ENCODE measurements at regions not wholly inside any gene's neighbourhood (a gene's known extent, or its start where the extent isn't known, plus 50 kb on each side); places are given as distances from the start of the nearest gene placed in this dataset.

GRCh38 chr13:106087201-106087600 is 448.3 kb downstream of the EFNB2 start:
- Histone ChIP-seq H3K79me2 (ENCODE audit: control insufficient read depth in 1 of 2, insufficient read depth in 2 of 2, low read length in 2 of 2) (no peaks in the 10 kb centered on the region), H2BK20ac (ENCODE audit: low read length) (no peak overlapping the region), H3K4me3 (ENCODE audit: extremely low read depth in 1 of 4, insufficient read depth in 2 of 4, low read depth in 3 of 4, low read length in 4 of 4) (no peak overlapping the region), H3K27me3 (replicated peaks in 1 of 4; ENCODE audit: control insufficient read depth in 3 of 4, extremely low read depth in 1 of 4, insufficient read depth in 3 of 4, low read length in 3 of 4) (no peaks in the 10 kb centered on the region), H2AK5ac (ENCODE audit: low read depth, low read length) (no peak overlapping the region), H3K9ac (replicated peaks in 1 of 4; ENCODE audit: extremely low read depth in 1 of 4, low read depth in 3 of 4, low read length in 3 of 4) (no peak overlapping the region), H3K36me3 (ENCODE audit: control insufficient read depth in 2 of 4, insufficient read depth in 4 of 4, low read length in 3 of 4) (no peaks in the 10 kb centered on the region), H3K4me2 (ENCODE audit: insufficient read depth in 1 of 2, low read depth in 2 of 2, low read length in 2 of 2) (no peak overlapping the region), H3K18ac (ENCODE audit: extremely low read depth, low read length) (no peak overlapping the region), H4K8ac (ENCODE audit: extremely low read depth, insufficient read depth, low read length) (no peak overlapping the region), H2BK15ac (ENCODE audit: low read length) (no peak overlapping the region; the same call in 1 of the 2 replicates), H4K20me1 (replicated peaks in 1 of 2; ENCODE audit: control insufficient read depth in 1 of 2, insufficient read depth in 2 of 2, low read length in 2 of 2) (no peaks in the 10 kb centered on the region), H3K79me1 (ENCODE audit: low read depth, low read length) (no peaks in the 10 kb centered on the region), H3K23me2 (ENCODE audit: low read depth, low read length) (peaks cover 2% of the 10 kb centered on the region; the same call in 1 of the 2 replicates), H3K9me3 (ENCODE audit: insufficient read depth in 2 of 2, low read depth in 1 of 2, low read length in 1 of 2) (no peaks in the 10 kb centered on the region), H4K5ac (ENCODE audit: insufficient read length, low read depth, low read length) (no peak overlapping the region), H3K56ac (replicated peaks; ENCODE audit: insufficient read length, low read depth, low read length) (no peak overlapping the region), H3K14ac (ENCODE audit: insufficient read length) (no peak overlapping the region), H3K27ac (ENCODE audit: low read depth, low read length) (no peak overlapping the region), H2BK12ac (ENCODE audit: low read depth, low read length) (no peak overlapping the region), H2AFZ (ENCODE audit: low read length) (no peak overlapping the region), H2BK5ac (ENCODE audit: low read depth, low read length) (no peak overlapping the region), H3K4ac (replicated peaks; ENCODE audit: insufficient read length, low read depth, low read length) (no peak overlapping the region), H3K4me1 (replicated peaks in 1 of 4; ENCODE audit: control insufficient read depth in 3 of 4, insufficient read depth in 4 of 4, low read length in 3 of 4) (peaks cover 0 to 4% (median 0%) of the 10 kb centered on the region in 4 experiments; a peak in 2 of 7 replicates), H2BK120ac (replicated peaks; ENCODE audit: low read depth, low read length) (no peak overlapping the region), H4K91ac (replicated peaks; ENCODE audit: insufficient read length, low read length) (no peak overlapping the region), H3K23ac (ENCODE audit: insufficient read length) (no peak overlapping the region)
- CTCF ChIA-PET (ENCODE audit: partially characterized antibody): no interaction called here
- FAIRE-seq (no peak), DNase-seq (ENCODE audit: low read depth in 1 of 2, low spot score in 2 of 2) (no peak)
- WGBS, 2 experiments (ENCODE audit: extremely low coverage in 1 of 2, insufficient coverage in 1 of 2, insufficient read length in 1 of 2, insufficient replicate concordance in 2 of 2, low coverage in 1 of 2, low lambda C conversion rate in 2 of 2, missing lambda C conversion rate in 1 of 2): 93% methylated on average over 10 of the region's 10 CpGs; no CpG with 5 or more reads in 1 of the 2 experiments
- POLR2A ChIA-PET (ENCODE audit: partially characterized antibody): interaction anchor here (0.6 kb wide), 1 partner anchor 435 kb away, joined by 3 read pairs; no protein-coding TSS in a partner anchor
- no peak for TF ChIP-seq ASH2L (IDR thresholded peaks at IDR 0.05; ENCODE audit: low read length)
- no peak for TF ChIP-seq ATF3 (IDR thresholded peaks at IDR 0.05; ENCODE audit: insufficient read depth, low read depth, low read length)
- TF ChIP-seq MAX (IDR thresholded peaks at IDR 0.05): no peak
- no peak for TF ChIP-seq SP4 (IDR thresholded peaks at IDR 0.05; ENCODE audit: low read length)
- TF ChIP-seq TAF7 (optimal IDR thresholded peaks at IDR 0.05; ENCODE audit: borderline replicate concordance, low read depth, low read length): no peak
- no peak for TF ChIP-seq TCF12 (IDR thresholded peaks at IDR 0.05; ENCODE audit: low read depth, low read length)
- no peak for TF ChIP-seq CHD2 (IDR thresholded peaks at IDR 0.05; ENCODE audit: low read length)
- TF ChIP-seq CEBPB (IDR thresholded peaks at IDR 0.05; ENCODE audit: low read depth, low read length): no peak
- TF ChIP-seq CREB1 (IDR thresholded peaks at IDR 0.05): no peak
- no peak for TF ChIP-seq YY1 (IDR thresholded peaks at IDR 0.05; ENCODE audit: low read depth, low read length)
- no peak for TF ChIP-seq SP2 (IDR thresholded peaks at IDR 0.05; ENCODE audit: low read length)
- no peak for TF ChIP-seq RBBP5 (IDR thresholded peaks at IDR 0.05; ENCODE audit: borderline replicate concordance, low read depth, low read length)
- no peak for TF ChIP-seq GTF2F1 (IDR thresholded peaks at IDR 0.05; ENCODE audit: borderline replicate concordance, low read depth, low read length)
